ENCODE measurements at regions not wholly inside any gene's neighbourhood (a gene's known extent, or its start where the extent isn't known, plus 50 kb on each side); places are given as distances from the start of the nearest gene placed in this dataset.

GRCh38 chr7:113460067-113460466, 341.7 kb upstream of the SMIM30 start:
- Histone ChIP-seq H3K36me3 (ENCODE audit: control insufficient read depth, insufficient read depth, low read length) (no peaks in the 10 kb centered on the region), H3K27me3 (ENCODE audit: control insufficient read depth, insufficient read depth, low read length) (no peaks in the 10 kb centered on the region), H3K4me3 (ENCODE audit: low read depth, low read length) (no peak overlapping the region)
- no peak for TF ChIP-seq CTCF (IDR thresholded peaks at IDR 0.05; ENCODE audit: insufficient read depth, low read length, severe bottlenecking)
- DNase-seq (ENCODE audit: low read depth) = no peak
- no peak for FAIRE-seq

GRCh38 chr7:113456533-113456932, 338.2 kb upstream of the SMIM30 start:
- H3K36me3 ChIP-seq (ENCODE audit: control insufficient read depth, insufficient read depth, low read length) = no peaks in the 10 kb centered on the region
- no peak overlapping the region for H3K4me3 ChIP-seq (ENCODE audit: low read depth, low read length)
- no peak for TF ChIP-seq CTCF (IDR thresholded peaks at IDR 0.05; ENCODE audit: insufficient read depth, low read length, severe bottlenecking)
- FAIRE-seq (no peak), DNase-seq (ENCODE audit: low read depth) (no peak)
- no peaks in the 10 kb centered on the region for H3K27me3 ChIP-seq (ENCODE audit: control insufficient read depth, insufficient read depth, low read length)

- FAIRE-seq = no peak
- Histone ChIP-seq H3K36me3 (ENCODE audit: control insufficient read depth, insufficient read depth, low read length) (no peaks in the 10 kb centered on the region), H3K27me3 (ENCODE audit: control insufficient read depth, insufficient read depth, low read length) (no peaks in the 10 kb centered on the region), H3K4me3 (ENCODE audit: low read depth, low read length) (no peak overlapping the region)
- no peak for DNase-seq (ENCODE audit: low read depth)
- no peak for TF ChIP-seq CTCF (IDR thresholded peaks at IDR 0.05; ENCODE audit: insufficient read depth, low read length, severe bottlenecking)
These were observed 336.3 kb upstream of the SMIM30 start for GRCh38 chr7:113454597-113455169.

- Histone ChIP-seq H3K36me3 (ENCODE audit: control insufficient read depth, insufficient read depth, low read length) (no peaks in the 10 kb centered on the region), H3K4me3 (ENCODE audit: low read depth, low read length) (no peak overlapping the region), H3K27me3 (ENCODE audit: control insufficient read depth, insufficient read depth, low read length) (no peaks in the 10 kb centered on the region)
- FAIRE-seq (no peak), DNase-seq (ENCODE audit: low read depth) (no peak)
- no peak for TF ChIP-seq CTCF (IDR thresholded peaks at IDR 0.05; ENCODE audit: insufficient read depth, low read length, severe bottlenecking)
These were observed 333.9 kb upstream of the SMIM30 start for GRCh38 chr7:113452245-113452644.

- no peak for FAIRE-seq
- Histone ChIP-seq H3K27me3 (ENCODE audit: control insufficient read depth, insufficient read depth, low read length) (no peaks in the 10 kb centered on the region), H3K4me3 (ENCODE audit: low read depth, low read length) (no peak overlapping the region), H3K36me3 (ENCODE audit: control insufficient read depth, insufficient read depth, low read length) (no peaks in the 10 kb centered on the region)
- no peak for DNase-seq (ENCODE audit: low read depth)
- no peak for TF ChIP-seq CTCF (IDR thresholded peaks at IDR 0.05; ENCODE audit: insufficient read depth, low read length, severe bottlenecking)
These were observed 328.4 kb upstream of the SMIM30 start for GRCh38 chr7:113446791-113447190.

GRCh38 chr7:113446391-113446790, 328.0 kb upstream of the SMIM30 start:
- DNase-seq (ENCODE audit: low read depth) (no peak), FAIRE-seq (no peak)
- Histone ChIP-seq H3K27me3 (ENCODE audit: control insufficient read depth, insufficient read depth, low read length) (no peaks in the 10 kb centered on the region), H3K36me3 (ENCODE audit: control insufficient read depth, insufficient read depth, low read length) (no peaks in the 10 kb centered on the region), H3K4me3 (ENCODE audit: low read depth, low read length) (no peak overlapping the region)
- TF ChIP-seq CTCF (IDR thresholded peaks at IDR 0.05; ENCODE audit: insufficient read depth, low read length, severe bottlenecking) = no peak
